Adrenal gland (tissue), 9 donors: ENCODE measurements at regions not wholly inside any gene's neighbourhood (a gene's known extent, or its start where the extent isn't known, plus 50 kb on each side); places are given as distances from the start of the nearest gene placed in this dataset.

Experiments
- DNase-seq, 7 donors: peaks; one replicate each; pipeline ENCODE4 v3.0.0-alpha.2; 2019 to 2020
- H3K27ac ChIP-seq, 5 donors: fragments of 200-600 bp; sonication (generic) in 4 of 5; 1 replicate in 3 of 5; 2 replicates in 2 of 5; pipeline versions ENCODE4 v1.5.1 to v1.8.0; 2016 to 2020; ENCODE audit warnings: mild to moderate bottlenecking in 1 of 5
- H3K27me3 ChIP-seq: fragments of 200-600 bp; 2 replicates; pipeline ENCODE4 v1.8.0; 2021
- H3K36me3 ChIP-seq, 2 donors: fragments of 200-600 bp; replicated peaks in 1 of 2; 1 replicate in 1 of 2; 2 replicates in 1 of 2; pipeline versions ENCODE4 v1.5.1 to v1.8.0; 2018 to 2022
- H3K4me1 ChIP-seq, 2 donors: fragments of 200-600 bp; replicated peaks in 1 of 2; 1 replicate in 1 of 2; 2 replicates in 1 of 2; pipeline versions ENCODE4 v1.5.1 to v1.8.0; 2018 to 2021
- H3K4me3 ChIP-seq, 4 donors: fragments of 200-600 bp; sonication (generic) in 3 of 4; one replicate each; pipeline ENCODE4 v1.5.1; 2016 to 2018
- H3K9me3 ChIP-seq, 3 donors: fragments of 200-600 bp; sonication (generic) in 1 of 3; replicated peaks in 1 of 3; 1 replicate in 2 of 3; 2 replicates in 1 of 3; pipeline versions ENCODE4 v1.5.1 to v1.8.0; 2016 to 2021
- CTCF ChIP-seq, 6 experiments: fragments of 450-650 bp in 4 of 6; fragments of 200-600 bp in 2 of 6; sonication (generic) in 1 of 6; IDR thresholded peaks; 1 replicate in 5 of 6; 2 replicates in 1 of 6; pipeline versions ENCODE4 v1.5.1 to v1.8.0; 2016 to 2021; ENCODE audit warnings: antibody characterized with exemption in 6 of 6, mild to moderate bottlenecking in 2 of 6, moderate library complexity in 1 of 6
- POLR2A ChIP-seq, 2 donors: fragments of 450-650 bp; IDR thresholded peaks; one replicate each; pipeline ENCODE4 v1.6.1; 2017; ENCODE audit warnings: antibody characterized with exemption in 2 of 2, mild to moderate bottlenecking in 2 of 2, moderate library complexity in 1 of 2
- WGBS, 4 donors: extraction: QIAGEN DNeasy Blood & Tissue Kit in 2 of 4; methylation state at CpG; one replicate each; pipeline versions ENCODE4 v1.1.5 to v1.1.7; 2013 to 2017; 5-methylcytosine and 5-hydroxymethylcytosine counted together
- intact Hi-C, 2 donors: fragments of 100-400 bp; cut with DNase I; formaldehyde crosslinking; loops; one replicate each; pipeline versions ENCODE4 v1.14.1 to v1.15.0; 2022 to 2023
- donor health status: healthy with polysubstance abuse.
- donor health status: Bipolar disorder and iron deficiency.
- donor health status: DM: yes; HTN: yes; CAD: no.
- donor health status: DM: no; HTN: no; CAD: no.
- donor health status: DM: no; HTN: no; CAD: no.

GRCh38 chr20:41748756-41749582 is 130.8 kb upstream of the CHD6 start:
- Histone ChIP-seq H3K36me3 (no peaks in the 10 kb centered on the region), H3K27me3 (no peaks in the 10 kb centered on the region), H3K9me3 (no peaks in the 10 kb centered on the region), H3K4me1 (no peaks in the 10 kb centered on the region), H3K4me3 (no peak overlapping the region), H3K27ac (no peak overlapping the region)
- peak in 1 of 7 donors; percentile 58 for DNase-seq
- intact Hi-C loops = no loop called here
- WGBS, 4 donors = 74 to 83% (median 79%) methylated on average over 4 to 7 of the region's 7 CpGs
- TF ChIP-seq POLR2A (IDR thresholded peaks at IDR 0.05) (no peak), CTCF (IDR thresholded peaks at IDR 0.05) (no peak)

- Histone ChIP-seq H3K4me3 (no peak overlapping the region), H3K36me3 (no peaks in the 10 kb centered on the region), H3K9me3 (no peaks in the 10 kb centered on the region), H3K27me3 (no peaks in the 10 kb centered on the region), H3K27ac (no peak overlapping the region), H3K4me1 (no peaks in the 10 kb centered on the region)
- intact Hi-C loops = no loop called here
- no peak for DNase-seq
- 79 to 88% (median 84%) methylated on average over 2 to 4 of the region's 4 CpGs for WGBS, 4 donors
- TF ChIP-seq POLR2A (IDR thresholded peaks at IDR 0.05) (no peak), CTCF (IDR thresholded peaks at IDR 0.05) (no peak)
Measured at GRCh38 chr20:41748051-41748450, 129.9 kb upstream of the CHD6 start.

GRCh38 chr20:41747226-41747625 is 129.0 kb upstream of the CHD6 start:
- Histone ChIP-seq H3K27me3 (no peaks in the 10 kb centered on the region), H3K9me3 (no peaks in the 10 kb centered on the region), H3K36me3 (no peaks in the 10 kb centered on the region), H3K27ac (no peak overlapping the region), H3K4me3 (no peak overlapping the region), H3K4me1 (no peaks in the 10 kb centered on the region)
- TF ChIP-seq POLR2A (IDR thresholded peaks at IDR 0.05) = no peak
- no peak for TF ChIP-seq CTCF (IDR thresholded peaks at IDR 0.05)
- intact Hi-C loops = no loop called here
- DNase-seq = no peak

- Histone ChIP-seq H3K4me1 (no peaks in the 10 kb centered on the region), H3K27me3 (no peaks in the 10 kb centered on the region), H3K9me3 (no peaks in the 10 kb centered on the region), H3K27ac (no peak overlapping the region), H3K36me3 (no peaks in the 10 kb centered on the region), H3K4me3 (no peak overlapping the region)
- intact Hi-C loops = no loop called here
- no peak for DNase-seq
- TF ChIP-seq POLR2A (IDR thresholded peaks at IDR 0.05) (no peak), CTCF (IDR thresholded peaks at IDR 0.05) (no peak)
- 62 to 100% (median 78%) methylated on average over 1 of the region's 1 CpG for WGBS, 4 donors
Measured at GRCh38 chr20:41746635-41747034, 128.5 kb upstream of the CHD6 start.
